Adipose tissue (tissue), 3 donors: ENCODE measurements at regions not wholly inside any gene's neighbourhood (a gene's known extent, or its start where the extent isn't known, plus 50 kb on each side); places are given as distances from the start of the nearest gene placed in this dataset.

ENCODE experiments used
- H3K27ac ChIP-seq: one replicate; pipeline ENCODE4 v1.5.1; 2013; ENCODE audit warnings: low read depth, low read length
- WGBS, 3 donors: extraction: QIAGEN DNeasy Blood & Tissue Kit; methylation state at CpG; one replicate each; pipeline ENCODE4 v1.1.7; 2013; 5-methylcytosine and 5-hydroxymethylcytosine counted together
- donor health status: healthy with polysubstance abuse.
- donor health status: Bipolar disorder and iron deficiency.
- donor health status: healthy.

GRCh38 chr2:128441341-128442052 is 122.8 kb upstream of the HS6ST1 start:
- no peak overlapping the region for H3K27ac ChIP-seq
- WGBS, 3 donors = 91 to 96% (median 94%) methylated on average over 18 of the region's 18 CpGs

GRCh38 chr2:128442053-128442751 is 123.5 kb upstream of the HS6ST1 start:
- no peak overlapping the region for H3K27ac ChIP-seq
- 58 to 63% (median 59%) methylated on average over 8 of the region's 8 CpGs for WGBS, 3 donors

GRCh38 chr2:128442891-128443302 is 124.2 kb upstream of the HS6ST1 start:
- H3K27ac ChIP-seq = no peak overlapping the region
- WGBS, 3 donors = 50 to 53% (median 52%) methylated on average over 10 of the region's 10 CpGs

GRCh38 chr2:128444121-128444771 is 125.6 kb upstream of the HS6ST1 start:
- no peak overlapping the region for H3K27ac ChIP-seq
- WGBS, 3 donors = 84 to 93% (median 89%) methylated on average over 7 of the region's 7 CpGs

GRCh38 chr2:128444816-128445522 is 126.3 kb upstream of the HS6ST1 start:
- 82 to 87% (median 85%) methylated on average over 10 of the region's 10 CpGs for WGBS, 3 donors
- H3K27ac ChIP-seq = no peak overlapping the region

- 67 to 89% (median 73%) methylated on average over 4 of the region's 4 CpGs for whole genome bisulfite sequencing, 3 donors
- H3K27ac ChIP-seq = no peak overlapping the region
Measured at GRCh38 chr2:128445523-128445900, 126.8 kb upstream of the HS6ST1 start.

GRCh38 chr2:128446049-128446873 is 127.6 kb upstream of the HS6ST1 start:
- WGBS, 3 donors = 64 to 80% (median 75%) methylated on average over 10 of the region's 10 CpGs
- H3K27ac ChIP-seq = no peak overlapping the region

GRCh38 chr2:128446874-128447537 is 128.3 kb upstream of the HS6ST1 start:
- 63 to 82% (median 64%) methylated on average over 16 to 17 of the region's 17 CpGs for WGBS, 3 donors
- no peak overlapping the region for H3K27ac ChIP-seq

- H3K27ac ChIP-seq = no peak overlapping the region
- WGBS, 3 donors = 85 to 92% (median 90%) methylated on average over 4 to 7 of the region's 7 CpGs
Measured at GRCh38 chr2:128447538-128447995, 128.9 kb upstream of the HS6ST1 start.

- H3K27ac ChIP-seq = no peak overlapping the region
- WGBS, 3 donors = 86 to 90% (median 88%) methylated on average over 13 of the region's 13 CpGs
Measured at GRCh38 chr2:128448331-128449225, 129.9 kb upstream of the HS6ST1 start.

- 87 to 90% (median 90%) methylated on average over 24 of the region's 24 CpGs for WGBS, 3 donors
- no peak overlapping the region for H3K27ac ChIP-seq
Measured at GRCh38 chr2:128449226-128450061, 130.8 kb upstream of the HS6ST1 start.

- 78 to 91% (median 80%) methylated on average over 14 of the region's 14 CpGs for WGBS, 3 donors
- no peak overlapping the region for H3K27ac ChIP-seq
Measured at GRCh38 chr2:128450211-128451024, 131.8 kb upstream of the HS6ST1 start.

GRCh38 chr2:128451084-128452023 is 132.7 kb upstream of the HS6ST1 start:
- 85 to 94% (median 94%) methylated on average over 15 of the region's 15 CpGs for WGBS, 3 donors
- H3K27ac ChIP-seq = no peak overlapping the region

- WGBS, 3 donors = 93 to 100% (median 100%) methylated on average over 1 of the region's 1 CpG
- no peak overlapping the region for H3K27ac ChIP-seq
Measured at GRCh38 chr2:128452024-128452411, 133.3 kb upstream of the HS6ST1 start.
